A549 (cell line): ENCODE measurements at regions not wholly inside any gene's neighbourhood (a gene's known extent, or its start where the extent isn't known, plus 50 kb on each side); places are given as distances from the start of the nearest gene placed in this dataset.

Experiments
- EP300 ChIP-seq, 2 experiments: fragments of >200 bp; sonication (Bioruptor Twin); formaldehyde crosslinking; IDR thresholded peaks; 2 replicates in 1 of 2; 3 replicates in 1 of 2; pipeline ENCODE4 v1.6.1; 2016 to 2017
- GATA3 ChIP-seq: IDR thresholded peaks from 2 replicates; pipeline ENCODE4 v1.6.1; 2012; ENCODE audit warnings: borderline replicate concordance
- HOXA7 ChIP-seq: fragments of 250-450 bp; sonication (Bioruptor Pico); IDR thresholded peaks from 2 replicates; pipeline ENCODE4 v1.5.0; 2020; ENCODE audit warnings: mild to moderate bottlenecking, moderate library complexity
- KDM1A ChIP-seq: fragments of 200-600 bp; sonication (generic); IDR thresholded peaks from 2 replicates; pipeline ENCODE4 v1.6.1; 2016; ENCODE audit warnings: low read depth, mild to moderate bottlenecking
- POLR2A ChIP-seq: IDR thresholded peaks from 2 replicates; pipeline ENCODE4 v1.6.1; 2012; ENCODE audit warnings: mild to moderate bottlenecking, low read length
- RCOR1 ChIP-seq: fragments of 150-350 bp; IDR thresholded peaks from 2 replicates; pipeline ENCODE4 v1.6.1; 2014; ENCODE audit warnings: antibody characterized with exemption, low read length, low read depth
- RFX5 ChIP-seq: fragments of 450-650 bp; IDR thresholded peaks from 2 replicates; pipeline ENCODE4 v1.7.1; 2014; ENCODE audit warnings: antibody characterized with exemption, mild to moderate bottlenecking, moderate library complexity
- SMC3 ChIP-seq: fragments of >200 bp; sonication (Bioruptor Twin); formaldehyde crosslinking; IDR thresholded peaks from 3 replicates; pipeline ENCODE4 v1.6.1; 2018; ENCODE audit warnings: inconsistent platforms
- ZFP36 ChIP-seq: fragments of 450-650 bp; IDR thresholded peaks from 2 replicates; pipeline ENCODE4 v1.6.1; 2014; ENCODE audit warnings: borderline replicate concordance; ENCODE audit not compliant: partially characterized antibody
- TF ChIP-seq, protein P1 (sequence below): fragments of >200 bp; sonication (Bioruptor Twin); formaldehyde crosslinking; IDR thresholded peaks from 3 replicates; pipeline ENCODE4 v1.5.1; 2016
- TF ChIP-seq, protein P2 (sequence below): IDR thresholded peaks from 2 replicates; pipeline ENCODE4 v1.6.1; 2012
- TF ChIP-seq, protein P3 (sequence below): fragments of >200 bp; sonication (Bioruptor Twin); formaldehyde crosslinking; IDR thresholded peaks from 2 replicates; pipeline ENCODE4 v1.6.1; 2016

DNA sequence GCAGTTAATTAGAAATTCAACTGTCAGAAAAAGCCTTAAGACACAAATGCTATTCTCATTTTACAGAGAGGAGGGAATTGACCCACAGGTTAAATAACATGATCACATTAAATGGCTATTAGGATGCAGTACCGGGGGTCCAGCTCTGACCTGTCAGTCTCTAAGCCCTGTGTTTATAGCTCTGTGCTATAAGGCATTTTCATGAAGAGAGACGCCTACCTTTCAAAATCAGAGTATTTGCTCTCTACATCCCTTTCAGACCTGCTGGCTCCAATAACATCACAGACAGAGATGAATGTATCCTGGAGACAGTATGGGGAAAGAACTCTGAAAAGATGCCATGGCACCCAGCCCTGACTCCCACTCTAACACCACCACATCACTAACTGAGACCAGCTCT, 189.9 kb upstream of the PRSS58 start:
- no peak for TF ChIP-seq RFX5
- no peak for TF ChIP-seq EP300 (IDR thresholded peaks at IDR 0.05)
- no peak for TF ChIP-seq HOXA7
- no peak for TF ChIP-seq POLR2A
- TF ChIP-seq, protein P1, sequence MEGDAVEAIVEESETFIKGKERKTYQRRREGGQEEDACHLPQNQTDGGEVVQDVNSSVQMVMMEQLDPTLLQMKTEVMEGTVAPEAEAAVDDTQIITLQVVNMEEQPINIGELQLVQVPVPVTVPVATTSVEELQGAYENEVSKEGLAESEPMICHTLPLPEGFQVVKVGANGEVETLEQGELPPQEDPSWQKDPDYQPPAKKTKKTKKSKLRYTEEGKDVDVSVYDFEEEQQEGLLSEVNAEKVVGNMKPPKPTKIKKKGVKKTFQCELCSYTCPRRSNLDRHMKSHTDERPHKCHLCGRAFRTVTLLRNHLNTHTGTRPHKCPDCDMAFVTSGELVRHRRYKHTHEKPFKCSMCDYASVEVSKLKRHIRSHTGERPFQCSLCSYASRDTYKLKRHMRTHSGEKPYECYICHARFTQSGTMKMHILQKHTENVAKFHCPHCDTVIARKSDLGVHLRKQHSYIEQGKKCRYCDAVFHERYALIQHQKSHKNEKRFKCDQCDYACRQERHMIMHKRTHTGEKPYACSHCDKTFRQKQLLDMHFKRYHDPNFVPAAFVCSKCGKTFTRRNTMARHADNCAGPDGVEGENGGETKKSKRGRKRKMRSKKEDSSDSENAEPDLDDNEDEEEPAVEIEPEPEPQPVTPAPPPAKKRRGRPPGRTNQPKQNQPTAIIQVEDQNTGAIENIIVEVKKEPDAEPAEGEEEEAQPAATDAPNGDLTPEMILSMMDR = no peak
- TF ChIP-seq RCOR1 = no peak
- no peak for TF ChIP-seq KDM1A
- TF ChIP-seq, protein P2, sequence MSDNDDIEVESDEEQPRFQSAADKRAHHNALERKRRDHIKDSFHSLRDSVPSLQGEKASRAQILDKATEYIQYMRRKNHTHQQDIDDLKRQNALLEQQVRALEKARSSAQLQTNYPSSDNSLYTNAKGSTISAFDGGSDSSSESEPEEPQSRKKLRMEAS = no peak
- no peak for TF ChIP-seq ZFP36
- TF ChIP-seq, protein P3, sequence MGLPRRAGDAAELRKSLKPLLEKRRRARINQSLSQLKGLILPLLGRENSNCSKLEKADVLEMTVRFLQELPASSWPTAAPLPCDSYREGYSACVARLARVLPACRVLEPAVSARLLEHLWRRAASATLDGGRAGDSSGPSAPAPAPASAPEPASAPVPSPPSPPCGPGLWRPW = no peak
- no peak for TF ChIP-seq GATA3
- no peak for TF ChIP-seq SMC3
